ENCODE measurements at regions not wholly inside any gene's neighbourhood (a gene's known extent, or its start where the extent isn't known, plus 50 kb on each side); places are given as distances from the start of the nearest gene placed in this dataset.

GRCh38 chr13:31027136-31027535 lies 94.7 kb downstream of the TEX26 start:
- no peak for TF ChIP-seq EZH2 (IDR thresholded peaks at IDR 0.05; ENCODE audit: borderline replicate concordance, low read depth, low read length, severe bottlenecking)
- TF ChIP-seq, protein P1, sequence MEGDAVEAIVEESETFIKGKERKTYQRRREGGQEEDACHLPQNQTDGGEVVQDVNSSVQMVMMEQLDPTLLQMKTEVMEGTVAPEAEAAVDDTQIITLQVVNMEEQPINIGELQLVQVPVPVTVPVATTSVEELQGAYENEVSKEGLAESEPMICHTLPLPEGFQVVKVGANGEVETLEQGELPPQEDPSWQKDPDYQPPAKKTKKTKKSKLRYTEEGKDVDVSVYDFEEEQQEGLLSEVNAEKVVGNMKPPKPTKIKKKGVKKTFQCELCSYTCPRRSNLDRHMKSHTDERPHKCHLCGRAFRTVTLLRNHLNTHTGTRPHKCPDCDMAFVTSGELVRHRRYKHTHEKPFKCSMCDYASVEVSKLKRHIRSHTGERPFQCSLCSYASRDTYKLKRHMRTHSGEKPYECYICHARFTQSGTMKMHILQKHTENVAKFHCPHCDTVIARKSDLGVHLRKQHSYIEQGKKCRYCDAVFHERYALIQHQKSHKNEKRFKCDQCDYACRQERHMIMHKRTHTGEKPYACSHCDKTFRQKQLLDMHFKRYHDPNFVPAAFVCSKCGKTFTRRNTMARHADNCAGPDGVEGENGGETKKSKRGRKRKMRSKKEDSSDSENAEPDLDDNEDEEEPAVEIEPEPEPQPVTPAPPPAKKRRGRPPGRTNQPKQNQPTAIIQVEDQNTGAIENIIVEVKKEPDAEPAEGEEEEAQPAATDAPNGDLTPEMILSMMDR (IDR thresholded peaks at IDR 0.05; ENCODE audit: borderline replicate concordance, extremely low read depth, low read length, poor library complexity, severe bottlenecking), result no peak
